Neural cell (in vitro differentiated cells): ENCODE measurements at regions not wholly inside any gene's neighbourhood (a gene's known extent, or its start where the extent isn't known, plus 50 kb on each side); places are given as distances from the start of the nearest gene placed in this dataset.

Experiments used
- CTCF ChIP-seq: fragments of 450-650 bp; IDR thresholded peaks from 2 replicates; pipeline ENCODE4 v1.5.1; 2014; ENCODE audit warnings: antibody characterized with exemption, mild to moderate bottlenecking, moderate library complexity; ENCODE audit not compliant: poor library complexity, severe bottlenecking
- EP300 ChIP-seq: fragments of 450-650 bp; conservative IDR thresholded peaks from 2 replicates; pipeline ENCODE4 v1.6.1; 2014; ENCODE audit warnings: antibody characterized with exemption, mild to moderate bottlenecking, moderate library complexity; ENCODE audit not compliant: poor library complexity, severe bottlenecking
- EZH2 ChIP-seq: fragments of 200-600, 300-800 bp; shearing (Covaris generic), sonication (generic); IDR thresholded peaks from 2 replicates; pipeline ENCODE4 v1.6.1; 2014; ENCODE audit warnings: antibody characterized with exemption, low read length, borderline replicate concordance, mild to moderate bottlenecking; ENCODE audit not compliant: insufficient read depth, poor library complexity, severe bottlenecking
- POLR2AphosphoS5 ChIP-seq: IDR thresholded peaks from 2 replicates; pipeline ENCODE4 v1.6.1; 2012
- RAD21 ChIP-seq: fragments of 450-650 bp; conservative IDR thresholded peaks from 2 replicates; pipeline ENCODE4 v1.6.1; 2014; ENCODE audit warnings: antibody characterized with exemption, mild to moderate bottlenecking, moderate library complexity
- REST ChIP-seq: IDR thresholded peaks from 2 replicates; pipeline ENCODE4 v1.6.1; 2012; ENCODE audit warnings: borderline replicate concordance
- SMC3 ChIP-seq: fragments of 450-650 bp; conservative IDR thresholded peaks from 2 replicates; pipeline ENCODE4 v1.6.1; 2014; ENCODE audit warnings: antibody characterized with exemption, mild to moderate bottlenecking, moderate library complexity; ENCODE audit not compliant: poor library complexity
- TAF1 ChIP-seq: IDR thresholded peaks from 2 replicates; pipeline ENCODE4 v1.6.1; 2012; ENCODE audit warnings: low read depth

DNA sequence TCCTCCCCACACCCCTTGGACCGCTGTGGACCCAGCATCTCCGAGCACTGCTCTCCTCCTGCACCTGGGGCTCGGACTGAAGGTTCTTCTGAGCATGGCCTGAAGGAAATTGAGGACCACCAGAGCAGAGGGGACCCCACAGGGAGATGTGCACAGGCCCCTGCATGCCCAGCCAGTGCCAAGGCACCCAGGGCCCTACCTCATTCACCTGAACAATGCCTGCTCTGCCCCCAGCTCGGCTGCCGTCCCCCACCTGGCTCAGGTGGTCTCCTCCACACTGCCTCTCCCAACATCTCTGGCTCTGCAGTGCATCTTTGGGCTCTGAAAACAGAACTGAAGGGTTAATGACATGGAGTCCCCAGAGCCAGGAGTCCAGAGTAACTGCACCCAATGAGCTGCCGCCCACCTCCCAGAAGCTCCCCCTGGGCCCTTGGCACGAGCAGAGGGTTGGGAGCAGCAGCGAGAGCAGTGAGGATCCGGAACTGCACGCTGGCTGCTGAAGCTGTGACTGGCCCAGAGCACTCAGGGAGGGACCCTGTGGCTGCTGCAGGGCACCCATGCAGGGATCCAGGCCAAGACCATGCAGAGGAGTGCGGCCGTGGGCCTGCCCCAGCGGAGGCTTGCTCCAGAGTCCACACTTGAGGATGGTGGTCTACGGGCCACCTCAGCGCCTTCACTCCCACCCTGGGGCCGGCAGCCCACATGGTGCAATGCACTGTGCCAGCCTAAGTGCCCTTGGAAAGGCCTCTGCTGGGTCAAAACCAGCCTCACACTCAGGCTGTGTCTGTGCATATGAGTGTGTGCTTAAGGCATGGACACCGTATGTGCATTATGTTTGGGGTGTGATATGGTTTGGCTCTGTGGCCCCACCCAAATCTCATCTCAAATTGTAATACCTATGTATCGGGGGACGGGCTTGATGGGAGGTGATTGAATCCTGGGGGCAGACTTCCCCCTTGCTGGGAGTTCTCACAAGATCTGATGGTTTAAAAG lies 686.1 kb downstream of the TBC1D22A start:
- TF ChIP-seq CTCF (no peak), EP300 (no peak), TAF1 (no peak), POLR2AphosphoS5 (no peak), RAD21 (no peak), EZH2 (no peak), REST (no peak), SMC3 (no peak)
